GM19463 (cell line): ENCODE measurements at regions not wholly inside any gene's neighbourhood (a gene's known extent, or its start where the extent isn't known, plus 50 kb on each side); places are given as distances from the start of the nearest gene placed in this dataset.

Experiments used
- ATAC-seq: cut with Tn5 transposase; IDR thresholded peaks from one replicate; pipeline ENCODE4 v1.9.1; 2021; ENCODE audit warnings: mild to moderate bottlenecking, moderate library complexity; ENCODE audit not compliant: unreplicated experiment

- ATAC-seq: no peak
Measured at GRCh38 chr19:28429356-28429755, 783.6 kb downstream of the UQCRFS1 start.

GRCh38 chr19:28428663-28429348 is 784.1 kb downstream of the UQCRFS1 start:
- no peak for ATAC-seq

GRCh38 chr19:28427376-28428083 is 785.4 kb downstream of the UQCRFS1 start:
- no peak for ATAC-seq

GRCh38 chr19:28426730-28427225 is 786.2 kb downstream of the UQCRFS1 start:
- no peak for ATAC-seq

- ATAC-seq: no peak
Measured at GRCh38 chr19:28426110-28426729, 786.7 kb downstream of the UQCRFS1 start.

GRCh38 chr19:28425046-28425931 is 787.7 kb downstream of the UQCRFS1 start:
- ATAC-seq: no peak

GRCh38 chr19:28424662-28425045 is 788.3 kb downstream of the UQCRFS1 start:
- ATAC-seq: no peak

- no peak for ATAC-seq
Measured at GRCh38 chr19:28424077-28424476, 788.9 kb downstream of the UQCRFS1 start.

GRCh38 chr19:28422791-28423650 is 789.9 kb downstream of the UQCRFS1 start:
- no peak for ATAC-seq

GRCh38 chr19:28422046-28422445 is 790.9 kb downstream of the UQCRFS1 start:
- ATAC-seq: no peak

GRCh38 chr19:28420811-28421550 is 792.0 kb downstream of the UQCRFS1 start:
- no peak for ATAC-seq

GRCh38 chr19:28419312-28419711 is 793.6 kb downstream of the UQCRFS1 start:
- no peak for ATAC-seq

- no peak for ATAC-seq
Measured at GRCh38 chr19:28417361-28417760, 795.6 kb downstream of the UQCRFS1 start.

GRCh38 chr19:28416245-28416644 is 796.7 kb downstream of the UQCRFS1 start:
- no peak for ATAC-seq

GRCh38 chr19:28414748-28415147 is 798.2 kb downstream of the UQCRFS1 start:
- no peak for ATAC-seq

GRCh38 chr19:28409859-28410258 is 803.1 kb downstream of the UQCRFS1 start:
- no peak for ATAC-seq

- no peak for ATAC-seq
Measured at GRCh38 chr19:28406966-28407365, 806.0 kb downstream of the UQCRFS1 start.

GRCh38 chr19:28405346-28405742 is 807.6 kb downstream of the UQCRFS1 start:
- ATAC-seq: no peak

- ATAC-seq: no peak
Measured at GRCh38 chr19:28404472-28404871, 808.5 kb downstream of the UQCRFS1 start.
